ENCODE measurements at regions not wholly inside any gene's neighbourhood (a gene's known extent, or its start where the extent isn't known, plus 50 kb on each side); places are given as distances from the start of the nearest gene placed in this dataset.

DNA sequence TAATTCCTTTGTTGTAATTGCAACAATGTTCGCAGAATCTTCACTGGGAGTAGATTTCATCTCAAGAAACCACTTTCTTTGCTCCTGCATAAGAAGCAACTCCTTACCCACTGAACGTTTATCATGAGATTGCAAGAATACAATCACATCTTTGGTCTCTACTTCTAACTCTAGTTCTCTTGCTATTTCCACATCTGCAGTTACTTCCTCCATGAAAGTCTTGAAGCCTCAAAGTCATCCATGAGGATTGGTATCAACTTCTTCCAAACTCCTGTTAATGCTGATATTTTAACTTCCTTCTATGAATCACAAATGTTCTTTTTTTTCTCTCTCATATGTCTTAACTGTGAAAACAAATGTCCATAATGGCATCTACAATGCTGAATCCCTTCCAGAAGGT lies 118.6 kb upstream of the RAB4A start:
- TF ChIP-seq, protein P1, sequence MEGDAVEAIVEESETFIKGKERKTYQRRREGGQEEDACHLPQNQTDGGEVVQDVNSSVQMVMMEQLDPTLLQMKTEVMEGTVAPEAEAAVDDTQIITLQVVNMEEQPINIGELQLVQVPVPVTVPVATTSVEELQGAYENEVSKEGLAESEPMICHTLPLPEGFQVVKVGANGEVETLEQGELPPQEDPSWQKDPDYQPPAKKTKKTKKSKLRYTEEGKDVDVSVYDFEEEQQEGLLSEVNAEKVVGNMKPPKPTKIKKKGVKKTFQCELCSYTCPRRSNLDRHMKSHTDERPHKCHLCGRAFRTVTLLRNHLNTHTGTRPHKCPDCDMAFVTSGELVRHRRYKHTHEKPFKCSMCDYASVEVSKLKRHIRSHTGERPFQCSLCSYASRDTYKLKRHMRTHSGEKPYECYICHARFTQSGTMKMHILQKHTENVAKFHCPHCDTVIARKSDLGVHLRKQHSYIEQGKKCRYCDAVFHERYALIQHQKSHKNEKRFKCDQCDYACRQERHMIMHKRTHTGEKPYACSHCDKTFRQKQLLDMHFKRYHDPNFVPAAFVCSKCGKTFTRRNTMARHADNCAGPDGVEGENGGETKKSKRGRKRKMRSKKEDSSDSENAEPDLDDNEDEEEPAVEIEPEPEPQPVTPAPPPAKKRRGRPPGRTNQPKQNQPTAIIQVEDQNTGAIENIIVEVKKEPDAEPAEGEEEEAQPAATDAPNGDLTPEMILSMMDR (IDR thresholded peaks at IDR 0.05) = no peak
- no peak for TF ChIP-seq POLR2A (IDR thresholded peaks at IDR 0.05)
